SU-DHL-6 (cell line): ENCODE measurements at regions not wholly inside any gene's neighbourhood (a gene's known extent, or its start where the extent isn't known, plus 50 kb on each side); places are given as distances from the start of the nearest gene placed in this dataset.

Source experiments
- EZH2phosphoT487 ChIP-seq: fragments of 200-600 bp; sonication (generic), shearing (Covaris generic); conservative IDR thresholded peaks from 2 replicates; pipeline ENCODE4 v1.6.1; 2018; ENCODE audit warnings: mild to moderate bottlenecking, antibody characterized with exemption, low read length, moderate library complexity, mixed read lengths
- TF ChIP-seq, protein P1 (sequence below): fragments of 200-600 bp; sonication (generic); IDR thresholded peaks from one replicate; pipeline ENCODE4 v1.5.1; 2017; ENCODE audit warnings: antibody characterized with exemption, mild to moderate bottlenecking, low read length, moderate library complexity; ENCODE audit not compliant: insufficient read depth, poor library complexity, severe bottlenecking

- TF ChIP-seq, protein P1, sequence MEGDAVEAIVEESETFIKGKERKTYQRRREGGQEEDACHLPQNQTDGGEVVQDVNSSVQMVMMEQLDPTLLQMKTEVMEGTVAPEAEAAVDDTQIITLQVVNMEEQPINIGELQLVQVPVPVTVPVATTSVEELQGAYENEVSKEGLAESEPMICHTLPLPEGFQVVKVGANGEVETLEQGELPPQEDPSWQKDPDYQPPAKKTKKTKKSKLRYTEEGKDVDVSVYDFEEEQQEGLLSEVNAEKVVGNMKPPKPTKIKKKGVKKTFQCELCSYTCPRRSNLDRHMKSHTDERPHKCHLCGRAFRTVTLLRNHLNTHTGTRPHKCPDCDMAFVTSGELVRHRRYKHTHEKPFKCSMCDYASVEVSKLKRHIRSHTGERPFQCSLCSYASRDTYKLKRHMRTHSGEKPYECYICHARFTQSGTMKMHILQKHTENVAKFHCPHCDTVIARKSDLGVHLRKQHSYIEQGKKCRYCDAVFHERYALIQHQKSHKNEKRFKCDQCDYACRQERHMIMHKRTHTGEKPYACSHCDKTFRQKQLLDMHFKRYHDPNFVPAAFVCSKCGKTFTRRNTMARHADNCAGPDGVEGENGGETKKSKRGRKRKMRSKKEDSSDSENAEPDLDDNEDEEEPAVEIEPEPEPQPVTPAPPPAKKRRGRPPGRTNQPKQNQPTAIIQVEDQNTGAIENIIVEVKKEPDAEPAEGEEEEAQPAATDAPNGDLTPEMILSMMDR, result no peak
- no peak for TF ChIP-seq EZH2phosphoT487
Measured at GRCh38 chr3:27859821-27860220, 137.7 kb upstream of the EOMES start.
